HG03025 (cell line): ENCODE measurements at regions not wholly inside any gene's neighbourhood (a gene's known extent, or its start where the extent isn't known, plus 50 kb on each side); places are given as distances from the start of the nearest gene placed in this dataset.
A peak's percentile ranks its signal among the peaks of the same experiment; 100 is the strongest.

Source experiments
- ATAC-seq: cut with Tn5 transposase; IDR thresholded peaks from one replicate; pipeline ENCODE4 v1.9.1; 2021; ENCODE audit warnings: mild to moderate bottlenecking, moderate library complexity; ENCODE audit not compliant: unreplicated experiment, low FRiP score

DNA sequence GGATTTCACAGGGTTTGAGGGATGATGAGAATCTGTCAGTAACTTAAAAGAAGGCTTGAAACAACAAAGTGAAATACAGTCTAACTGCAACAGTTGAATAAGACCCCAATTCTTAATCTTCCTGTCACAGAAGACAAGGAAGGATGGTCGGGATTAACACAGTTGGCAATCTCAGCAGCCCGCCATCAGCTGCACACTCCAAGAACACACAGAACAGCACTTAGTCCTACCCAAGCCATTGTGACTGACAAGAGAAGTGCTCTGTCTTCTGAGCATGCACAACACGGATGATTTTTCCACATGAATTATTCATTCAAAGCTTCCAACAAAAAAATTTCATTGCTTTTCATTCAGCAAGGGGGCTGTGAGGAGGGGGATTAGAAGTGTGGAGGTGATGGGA, 576.1 kb downstream of the TLE4 start:
- ATAC-seq: no peak

DNA sequence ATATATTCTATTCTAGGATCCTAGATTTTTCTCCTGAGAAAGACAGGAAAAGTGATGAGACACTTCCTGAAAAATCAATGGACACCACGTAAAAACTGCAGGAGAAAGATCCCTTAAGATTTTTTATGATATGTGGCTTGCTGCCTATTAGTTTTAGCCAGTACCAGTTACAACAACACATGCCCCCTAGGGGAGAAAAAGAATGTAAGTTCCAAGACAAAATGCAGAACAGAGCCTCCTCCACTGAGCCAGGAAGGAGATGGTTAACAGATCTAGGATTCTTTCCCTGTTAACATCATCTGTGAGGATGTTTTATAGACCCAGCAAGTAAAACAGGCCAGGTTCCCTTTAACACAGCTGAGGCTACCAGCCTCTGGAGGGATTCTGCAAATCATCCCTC, 574.7 kb downstream of the TLE4 start:
- ATAC-seq: no peak

DNA sequence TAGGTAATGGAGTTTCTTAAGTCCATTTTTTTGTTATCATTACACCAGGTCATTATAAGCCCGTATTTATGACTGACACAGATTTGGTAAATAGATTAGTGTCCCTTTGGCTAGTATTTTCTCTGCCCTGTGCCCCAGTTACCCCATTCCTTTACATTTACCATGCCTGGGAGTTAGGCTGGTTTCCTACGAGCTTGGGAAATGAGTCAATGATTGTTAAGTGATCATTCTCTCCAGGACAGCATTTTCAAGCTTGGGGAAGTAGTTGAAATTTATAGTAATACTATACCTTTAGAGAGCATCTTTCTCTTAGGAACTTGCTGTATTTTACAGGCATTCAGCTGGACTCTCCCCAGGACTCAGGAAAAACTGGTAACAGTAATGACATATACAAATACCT, 573.1 kb downstream of the TLE4 start:
- ATAC-seq: no peak

DNA sequence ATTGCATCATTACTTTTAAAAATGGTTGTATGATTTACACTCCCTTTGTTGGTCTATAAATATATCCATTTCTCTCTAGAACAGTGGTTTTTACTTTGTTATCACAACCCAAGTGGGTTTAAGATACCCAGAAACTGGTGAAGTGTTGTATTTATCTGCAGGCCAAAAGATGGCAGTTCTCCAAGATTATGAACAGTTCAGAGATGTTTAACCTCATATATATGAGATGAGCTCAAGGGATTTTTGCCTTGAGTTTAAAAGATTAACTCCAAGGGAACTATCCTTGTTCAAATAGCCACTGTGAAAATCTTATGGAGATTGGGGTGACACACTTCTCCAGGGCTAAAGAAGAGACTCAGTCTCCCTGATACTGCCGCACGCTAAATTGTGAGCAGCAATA, 572.6 kb downstream of the TLE4 start:
- ATAC-seq: no peak

DNA sequence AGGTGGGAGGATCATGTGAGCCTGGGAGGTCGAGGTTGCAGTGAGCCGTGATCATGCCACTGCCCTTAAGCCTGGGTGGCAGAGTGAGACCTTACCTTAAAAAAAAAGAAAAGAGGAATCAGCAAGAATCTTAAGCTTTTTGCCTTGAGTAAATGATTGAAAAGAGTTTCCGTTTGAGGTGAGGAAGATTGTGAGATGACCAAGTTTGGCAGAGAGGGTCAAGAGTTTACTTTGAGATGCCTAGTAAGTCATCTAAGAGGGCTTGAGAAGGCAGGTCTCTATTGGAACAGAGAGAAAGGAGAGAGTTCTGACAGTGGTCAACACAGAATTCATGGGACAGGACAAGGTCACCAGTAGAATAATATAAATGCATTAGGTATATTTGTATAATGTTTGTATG, 572.1 kb downstream of the TLE4 start:
- no peak for ATAC-seq

DNA sequence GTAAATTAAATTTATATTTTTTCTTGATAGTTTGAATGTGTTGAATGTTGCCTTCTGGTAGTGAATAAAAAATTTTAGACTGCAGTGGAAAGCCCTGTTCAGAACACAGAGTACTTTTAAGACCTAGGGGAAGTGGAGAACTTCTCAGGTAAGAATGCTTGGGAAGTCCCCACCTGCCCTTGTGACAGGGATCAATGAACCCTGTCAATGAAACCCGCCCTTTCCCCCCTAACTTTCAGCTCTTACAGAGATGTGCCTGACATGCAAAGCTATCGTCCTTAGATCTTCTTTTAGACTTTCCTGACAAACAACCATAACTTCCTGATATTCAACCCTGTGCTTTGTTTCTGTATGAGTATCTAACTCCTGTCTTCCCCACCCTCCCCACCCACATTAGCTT, 562.7 kb downstream of the TLE4 start:
- peak; percentile 89 for ATAC-seq

DNA sequence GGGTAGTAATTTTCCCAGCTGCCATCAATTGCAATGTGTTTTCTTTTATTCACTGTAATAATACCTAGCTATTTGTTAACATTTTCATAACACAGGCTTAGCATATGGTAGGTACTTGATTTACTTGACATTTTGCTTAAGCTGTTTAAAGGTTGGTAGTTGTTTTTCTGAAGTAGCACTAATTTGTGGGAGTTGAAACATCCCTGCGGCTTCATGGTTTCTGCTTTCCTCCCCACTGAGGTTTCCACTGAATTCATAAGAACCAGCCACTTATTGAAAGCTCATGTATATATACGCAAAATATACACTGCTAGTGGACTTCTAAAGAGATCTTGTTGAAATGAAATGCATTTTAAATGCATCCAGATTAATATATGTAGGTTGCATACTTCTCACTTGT, 559.9 kb downstream of the TLE4 start:
- ATAC-seq: no peak

DNA sequence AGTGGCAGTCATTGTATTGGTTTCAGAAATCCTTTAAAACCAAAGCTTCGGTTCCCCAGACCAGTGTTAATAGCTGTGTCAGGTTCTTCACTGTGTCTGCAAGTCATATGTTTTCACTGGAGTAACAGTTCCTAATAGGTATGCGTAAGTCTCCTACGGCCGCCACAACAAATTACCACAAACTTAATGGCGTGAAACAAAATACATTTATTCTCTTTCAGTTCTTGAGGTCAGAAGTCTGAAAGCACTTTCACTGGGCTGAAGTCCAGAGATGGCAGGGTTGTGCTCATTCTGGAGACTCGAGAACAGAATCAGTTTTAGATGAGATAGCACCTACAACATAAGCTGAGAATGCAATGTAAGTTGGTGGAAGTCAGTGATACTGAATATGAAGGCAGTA, 556.2 kb downstream of the TLE4 start:
- ATAC-seq: no peak

DNA sequence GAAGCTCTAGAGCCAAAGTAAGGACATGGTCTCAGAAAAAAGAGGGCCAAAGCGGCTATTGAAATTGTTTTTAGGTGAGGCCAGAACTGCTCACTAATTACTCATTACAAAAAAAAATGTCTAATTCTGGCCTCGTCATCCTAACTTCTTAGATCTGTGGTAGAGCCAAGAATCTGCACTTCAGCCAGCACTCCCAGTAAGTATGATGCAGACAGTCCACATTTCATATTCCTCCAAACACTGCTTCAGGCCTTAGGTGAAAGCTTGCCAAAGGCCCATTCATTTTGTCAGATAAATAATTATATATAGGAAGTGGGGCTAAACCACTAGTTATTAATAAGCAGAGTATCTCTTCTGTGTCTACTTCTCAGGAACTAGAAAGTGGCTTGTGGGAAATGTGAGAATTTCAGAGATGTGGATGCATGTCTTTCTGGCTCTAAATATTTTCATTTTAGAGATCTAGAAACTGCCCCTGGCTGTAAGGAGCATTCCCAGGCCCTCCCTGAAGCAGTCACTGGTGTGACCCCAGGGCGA, 554.0 kb downstream of the TLE4 start:
- no peak for ATAC-seq

DNA sequence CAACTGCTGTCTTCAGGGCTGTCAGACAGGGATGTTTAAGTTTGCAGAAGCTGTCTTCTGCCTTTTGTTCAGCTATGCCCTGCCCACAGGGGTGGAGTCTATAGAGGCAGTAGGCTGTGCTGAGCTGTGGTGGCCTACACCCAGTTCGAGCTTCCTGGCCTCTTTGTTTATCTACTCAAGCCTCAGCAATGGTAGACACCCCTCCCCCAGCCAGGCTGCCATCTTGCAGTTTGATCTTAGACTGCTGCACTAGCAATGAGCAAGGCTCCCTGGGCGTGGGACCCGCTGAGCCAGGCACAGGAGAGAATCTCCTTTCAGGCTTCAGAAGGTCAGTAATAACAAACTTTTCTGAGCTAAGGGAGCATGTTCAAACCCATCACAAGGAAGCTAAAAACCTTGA, 545.3 kb downstream of the TLE4 start:
- no peak for ATAC-seq

DNA sequence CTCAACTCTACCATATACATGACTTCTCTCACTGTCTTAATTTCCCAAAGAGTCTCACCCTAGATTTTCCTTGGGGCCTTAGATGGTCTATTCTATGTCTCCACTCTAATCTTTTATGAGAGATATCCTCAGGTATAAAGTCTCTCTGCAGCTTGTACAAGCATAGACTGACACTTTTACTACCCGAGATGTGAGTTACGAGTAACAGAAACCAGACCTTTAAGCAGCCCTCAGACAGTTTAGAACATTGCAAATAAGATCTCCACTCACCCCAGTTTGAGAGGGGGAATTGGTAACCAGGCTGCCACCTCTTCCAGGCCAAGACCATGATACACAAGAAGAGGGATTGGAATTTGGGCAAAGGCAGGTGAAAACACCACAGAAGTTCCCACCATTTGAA, 542.5 kb downstream of the TLE4 start:
- no peak for ATAC-seq

DNA sequence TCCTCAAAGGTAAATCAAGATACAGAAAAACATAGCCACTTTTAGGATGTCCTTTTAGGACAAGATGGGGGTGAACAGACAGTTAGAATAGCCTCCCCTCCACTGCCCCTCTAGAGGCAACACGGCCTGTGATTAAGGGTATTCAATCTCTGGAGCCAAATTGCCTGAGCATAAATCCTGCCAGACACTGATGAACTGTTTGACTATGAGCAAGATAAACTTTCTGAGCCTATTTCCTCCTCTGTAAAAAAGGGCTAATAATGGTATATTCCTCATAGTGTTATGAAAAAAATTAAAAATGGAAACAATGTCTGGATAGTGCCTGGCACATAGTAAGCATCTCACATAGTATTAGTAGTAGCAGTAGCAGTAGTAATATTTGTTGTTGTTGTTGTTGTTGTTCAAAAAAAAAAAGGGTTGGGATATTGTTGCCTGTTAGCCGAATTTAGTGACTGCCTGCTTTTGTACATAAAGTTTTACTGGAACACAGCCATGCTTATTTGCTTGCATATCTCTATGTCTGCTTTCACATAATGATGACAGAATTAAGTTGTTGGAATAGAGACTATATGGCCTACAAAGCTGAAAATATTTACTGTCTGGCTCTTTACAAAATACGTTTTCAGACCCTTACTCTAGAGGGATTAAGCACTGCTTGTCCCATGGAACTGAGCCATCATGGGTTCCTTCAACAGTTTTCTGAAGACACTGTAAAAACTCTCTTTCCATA, 536.3 kb downstream of the TLE4 start:
- no peak for ATAC-seq

DNA sequence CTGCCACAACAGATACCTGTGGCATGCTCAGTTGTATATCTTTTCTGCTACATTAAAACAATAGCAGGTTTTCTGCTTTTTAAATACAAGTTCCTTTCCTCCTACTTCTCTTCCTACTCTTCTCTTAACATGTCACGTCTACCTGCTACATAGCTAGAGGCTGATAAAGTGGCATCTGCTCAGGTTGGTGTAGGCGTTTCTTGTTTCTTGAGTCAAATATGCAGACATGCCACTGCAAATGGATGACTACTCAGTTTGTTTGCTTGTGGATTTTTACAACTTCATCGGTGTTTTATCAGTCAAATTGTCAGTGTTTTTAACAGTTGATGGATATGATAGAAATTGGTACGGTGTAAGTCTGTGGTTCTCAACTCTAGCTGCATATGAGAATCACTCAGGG, 525.7 kb downstream of the TLE4 start:
- no peak for ATAC-seq

DNA sequence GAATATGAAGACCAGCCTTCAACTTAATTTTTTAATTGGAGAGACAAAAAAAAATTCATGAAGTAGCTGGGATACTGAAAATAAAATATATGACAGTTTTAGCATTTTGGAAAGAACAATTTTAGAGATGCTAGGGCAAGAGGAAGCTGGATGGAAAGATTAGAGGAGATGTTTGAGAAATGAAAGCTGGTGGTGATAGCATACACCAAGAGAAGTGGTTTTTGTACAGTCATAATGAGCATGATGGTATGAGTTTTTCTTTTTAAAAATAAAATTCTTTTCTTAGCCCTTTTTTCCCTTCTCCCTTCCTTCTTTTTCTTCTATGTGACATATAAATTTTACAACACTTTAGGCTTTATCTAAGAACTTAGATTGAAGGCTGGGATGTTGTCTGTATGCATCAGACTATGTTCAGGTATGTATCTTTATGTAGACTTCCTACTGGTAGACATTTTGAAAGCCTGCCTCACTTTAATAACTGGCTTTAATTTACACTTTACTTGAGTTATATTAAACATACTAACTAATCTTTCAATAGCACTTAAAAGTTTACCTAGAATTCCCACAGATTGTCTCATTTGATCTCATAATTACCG, 522.5 kb downstream of the TLE4 start:
- ATAC-seq: peak; percentile 59

DNA sequence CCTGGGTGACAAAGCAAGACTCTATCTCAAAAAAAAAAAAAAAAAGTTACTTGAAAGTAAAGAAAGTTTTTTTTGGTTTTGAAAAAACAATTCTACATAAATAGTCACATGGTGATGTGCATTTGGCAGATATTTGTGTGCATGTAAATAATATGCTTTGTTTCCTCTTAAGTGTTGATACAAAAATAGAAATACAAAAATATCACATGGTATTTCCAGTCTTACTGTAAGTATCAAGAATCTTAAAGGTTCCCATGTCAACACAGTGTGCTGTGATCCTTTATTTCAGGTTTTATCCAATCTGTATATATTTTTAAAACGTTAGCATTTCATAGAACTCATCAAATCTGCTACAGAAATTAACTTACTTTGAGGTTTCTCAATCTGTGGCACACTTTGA, 521.9 kb downstream of the TLE4 start:
- no peak for ATAC-seq

DNA sequence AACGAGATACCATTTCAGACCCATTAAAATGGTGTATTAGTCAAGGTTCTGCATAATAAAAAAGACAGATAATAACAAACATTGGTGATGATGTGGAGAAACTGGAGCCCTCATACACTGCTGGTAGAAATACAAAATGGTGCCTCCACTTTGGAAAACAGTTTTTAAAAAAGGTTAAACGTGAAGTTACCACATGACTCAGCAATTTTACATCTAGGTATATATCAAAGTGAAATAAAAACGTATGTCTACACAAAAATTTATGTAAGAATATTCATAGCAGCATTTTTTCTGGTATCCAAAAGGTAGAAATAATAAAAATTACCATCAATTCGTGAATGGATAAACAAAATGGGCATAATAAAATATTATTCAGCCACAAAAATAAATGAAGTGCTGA, 519.8 kb downstream of the TLE4 start:
- no peak for ATAC-seq

DNA sequence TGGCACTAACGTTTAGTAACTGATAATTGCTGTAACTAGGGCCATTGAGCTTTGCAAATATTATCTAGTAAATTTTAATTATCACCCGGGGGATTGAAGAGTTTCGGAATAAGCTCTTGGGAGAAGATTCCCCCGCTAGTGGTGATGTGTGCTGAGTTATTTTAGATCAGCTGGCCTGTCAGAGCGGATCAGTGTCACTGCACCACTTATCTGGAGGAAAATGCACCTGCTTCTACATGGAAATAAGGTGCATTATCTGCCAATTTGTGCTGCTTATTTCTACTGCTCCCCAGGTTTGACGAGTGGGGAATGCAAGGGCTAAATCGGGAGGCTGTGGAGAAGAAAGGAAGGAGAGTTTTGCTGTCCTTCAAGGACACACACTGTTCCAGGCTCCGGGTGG, 518.6 kb downstream of the TLE4 start:
- no peak for ATAC-seq

DNA sequence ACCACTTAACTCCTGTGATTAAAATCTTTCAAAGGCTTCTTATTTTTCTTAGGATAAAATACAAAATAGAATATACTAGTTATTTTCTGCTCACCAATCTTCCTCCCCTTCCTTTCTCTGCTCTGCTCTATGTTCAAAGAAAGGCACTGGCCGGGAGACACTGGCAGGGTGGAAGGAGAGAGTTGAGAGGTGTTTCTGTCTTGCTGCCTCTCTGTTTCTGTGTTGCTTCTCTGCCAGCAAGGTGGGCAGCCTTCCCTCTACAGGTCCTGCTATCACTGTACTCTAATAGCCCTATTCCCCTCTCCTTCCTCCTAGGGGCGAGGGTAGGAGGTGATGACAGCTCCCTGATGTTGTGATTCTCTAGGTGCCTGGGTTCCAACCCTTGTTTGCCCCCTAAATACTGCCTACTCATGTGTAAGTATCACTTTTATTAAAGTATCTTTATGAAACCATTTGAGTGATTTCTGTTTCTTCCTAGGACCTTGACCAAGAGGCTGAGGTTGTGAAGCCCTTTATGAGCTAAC, 515.1 kb downstream of the TLE4 start:
- ATAC-seq: no peak

DNA sequence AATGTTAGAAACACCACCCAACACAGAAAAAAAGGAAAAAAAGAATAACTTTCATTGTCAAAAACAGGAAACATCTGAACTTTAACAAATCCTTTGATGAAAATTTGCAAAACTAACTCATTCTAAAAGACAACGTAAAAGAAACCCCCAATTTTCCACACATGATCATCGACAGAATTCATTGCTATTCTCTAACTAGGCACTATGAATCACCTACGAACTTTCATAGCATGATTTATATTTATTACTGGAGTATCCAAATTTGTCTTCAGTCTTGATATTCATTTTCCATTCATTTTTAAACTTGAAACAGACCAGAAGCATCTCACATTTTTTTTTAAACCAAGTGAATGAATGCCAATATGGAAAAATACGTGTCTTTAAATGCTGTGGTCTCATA, 514.6 kb downstream of the TLE4 start:
- no peak for ATAC-seq

DNA sequence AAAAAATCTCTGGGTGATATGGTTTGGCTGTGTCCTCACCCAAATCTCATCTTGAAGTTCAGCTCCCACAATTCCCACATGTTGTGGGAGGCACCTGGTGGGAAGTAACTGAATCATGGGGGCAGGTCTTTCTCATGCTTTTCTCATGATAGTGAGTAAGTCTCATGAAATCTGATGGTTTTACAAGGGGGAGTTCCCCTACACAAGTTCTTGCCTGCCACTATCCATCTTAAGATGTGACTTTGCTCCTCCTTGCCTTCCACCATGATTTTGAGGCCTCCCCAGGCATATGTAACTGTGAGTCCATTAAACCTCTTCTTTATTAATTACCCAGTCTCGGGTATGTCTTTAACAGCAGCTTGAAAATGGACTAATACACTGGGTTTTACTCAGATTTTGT, 513.9 kb downstream of the TLE4 start:
- ATAC-seq: no peak

DNA sequence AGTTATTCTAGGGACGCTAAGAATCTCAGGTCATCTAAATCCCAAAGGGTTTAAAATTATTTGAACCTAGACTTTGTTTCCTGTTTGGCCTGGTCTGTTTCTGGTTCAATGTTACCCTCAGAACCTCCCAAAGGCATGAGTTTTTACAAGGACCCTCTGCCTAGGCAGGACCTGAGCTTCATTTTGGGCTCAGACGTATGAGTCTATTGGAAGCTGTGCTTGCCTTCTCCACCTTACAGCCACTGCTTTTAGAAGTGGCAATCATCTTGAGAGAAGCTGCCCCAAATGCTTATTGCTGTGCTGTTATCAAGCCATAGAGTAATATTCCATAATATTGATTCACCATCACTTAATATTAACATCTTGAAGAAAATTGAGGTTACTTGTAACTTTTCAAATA, 510.4 kb downstream of the TLE4 start:
- ATAC-seq: no peak

DNA sequence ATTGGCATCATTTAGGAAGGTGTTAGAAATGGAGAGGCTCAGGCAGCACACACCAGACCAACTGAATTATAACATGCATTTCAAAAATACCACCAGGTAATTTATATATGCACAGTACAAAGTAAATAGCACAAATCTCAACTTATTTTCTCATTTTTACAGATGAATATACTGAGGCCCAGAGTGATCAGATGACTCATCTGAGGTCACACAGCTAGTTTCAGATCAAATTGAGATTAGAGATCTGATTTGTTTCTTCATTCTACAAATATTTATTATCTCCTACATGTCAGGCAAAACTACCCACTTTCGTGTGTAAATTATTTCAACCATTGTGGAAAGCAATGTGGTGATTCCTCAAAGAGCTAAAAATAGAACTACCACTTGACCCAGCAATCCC, 507.1 kb downstream of the TLE4 start:
- ATAC-seq: no peak
